Colon (tissue), 2 donors: ENCODE measurements at regions not wholly inside any gene's neighbourhood (a gene's known extent, or its start where the extent isn't known, plus 50 kb on each side); places are given as distances from the start of the nearest gene placed in this dataset.
"Not testable (repeated sequence)": the region's sequence is repeated elsewhere in the genome, so short reads cannot be mapped to it uniquely, and the experiment has no call there.

Source experiments
- FAIRE-seq: peaks from 2 replicates; lab custom pipeline; 2012; peaks lifted over from hg19 to GRCh38; lab: Jason Lieb, UNC
- donor health status: control.
- donor health status: control.

GRCh38 chr14:48709277-48709785 lies 876.8 kb downstream of the RPS29 start:
- FAIRE-seq = no peak

DNA sequence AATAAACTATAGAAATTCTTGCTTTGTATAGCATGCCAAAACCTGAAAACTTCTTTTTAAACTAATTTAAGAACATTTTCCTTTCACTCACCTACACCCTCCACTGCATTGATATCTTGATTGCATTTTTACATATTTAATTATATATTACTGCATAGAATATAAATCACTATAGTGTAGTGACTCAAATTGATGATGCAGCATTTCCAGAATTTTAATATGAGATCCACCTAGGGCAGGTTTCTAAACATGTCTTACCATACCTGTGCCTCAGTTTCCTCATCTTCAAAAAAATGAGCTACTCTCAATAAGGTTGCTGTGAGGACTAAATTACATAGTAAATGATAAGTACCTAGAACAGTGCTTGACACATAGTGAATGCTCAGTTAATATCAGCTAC lies 881.5 kb downstream of the RPS29 start:
- FAIRE-seq = no peak

GRCh38 chr14:48703728-48704467 lies 882.3 kb downstream of the RPS29 start:
- FAIRE-seq = no peak

- FAIRE-seq = not testable (repeated sequence)
Measured at GRCh38 chr14:48697362-48697761, 888.8 kb downstream of the RPS29 start.

GRCh38 chr14:48693793-48694192 lies 892.4 kb downstream of the RPS29 start:
- no peak for FAIRE-seq

DNA sequence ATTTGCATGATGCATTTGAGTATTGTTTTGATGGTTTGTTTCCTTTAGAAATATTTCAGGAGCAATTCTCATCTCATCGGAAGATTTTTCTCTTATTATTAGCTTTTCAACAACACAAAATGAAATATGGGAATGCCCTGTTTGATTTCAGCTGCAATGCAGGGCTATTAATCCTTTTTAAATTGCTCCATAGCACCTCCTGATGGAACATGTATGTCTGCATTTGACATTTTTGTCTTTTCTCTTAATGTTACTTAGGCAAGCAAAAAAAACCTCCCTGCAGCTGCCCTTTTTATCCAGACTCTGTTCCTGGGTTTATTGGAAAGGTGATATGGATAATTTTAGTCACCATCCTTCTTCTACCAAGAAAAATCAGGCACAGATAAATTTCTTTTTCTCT lies 895.8 kb downstream of the RPS29 start:
- no peak for FAIRE-seq

GRCh38 chr14:48686650-48687049 lies 899.5 kb downstream of the RPS29 start:
- FAIRE-seq = no peak

DNA sequence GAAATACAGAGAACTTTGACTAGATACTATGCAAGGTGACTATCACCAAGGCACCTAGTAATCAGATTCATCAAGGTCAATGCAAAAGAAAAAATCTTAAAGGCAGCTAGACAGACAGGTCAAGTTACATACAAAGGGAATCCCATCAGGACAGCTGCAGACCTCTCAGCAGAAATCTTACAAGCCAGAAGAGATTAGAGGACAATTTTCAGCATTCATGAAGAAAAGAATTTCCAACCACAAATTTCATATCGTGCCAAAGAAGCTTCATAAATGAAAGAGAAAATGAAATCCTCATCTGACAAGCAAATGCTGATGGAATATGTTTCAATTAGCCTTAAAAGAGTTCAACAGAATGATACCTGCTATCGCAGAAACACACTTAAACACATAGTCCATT lies 913.7 kb downstream of the RPS29 start:
- no peak for FAIRE-seq

- no peak for FAIRE-seq
Measured at GRCh38 chr14:48670939-48671338, 915.2 kb downstream of the RPS29 start.

DNA sequence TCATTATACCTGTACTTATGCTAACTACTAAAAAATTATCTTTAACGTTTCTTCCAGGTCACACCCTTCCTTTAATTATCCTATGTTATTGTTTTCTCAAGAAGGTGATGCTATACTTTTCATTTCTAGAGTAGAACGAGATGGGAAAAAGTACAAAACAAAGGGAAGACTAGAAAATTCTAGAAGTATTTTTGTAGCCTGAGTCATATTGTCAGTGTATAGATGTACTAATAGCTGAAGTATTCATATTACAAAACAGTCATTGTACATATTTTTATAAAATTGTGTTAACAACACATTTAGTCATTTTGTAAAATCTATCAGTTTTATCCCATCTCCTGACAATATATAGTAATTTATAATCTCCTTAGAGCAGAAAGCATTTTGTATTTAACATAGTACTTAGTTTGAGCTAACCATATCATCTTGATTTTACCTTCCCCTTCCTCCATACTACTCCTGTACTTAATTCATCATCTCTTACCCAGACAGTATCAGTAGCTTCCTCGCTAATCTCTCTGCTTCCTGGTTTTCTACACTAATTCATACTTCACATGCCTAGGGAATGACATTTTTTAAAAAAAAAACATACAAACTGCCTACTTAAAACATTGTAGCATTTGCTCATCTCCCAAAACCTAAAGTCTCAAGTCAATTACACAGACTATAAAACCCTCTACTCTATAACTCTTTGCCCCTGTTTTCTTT lies 920.9 kb downstream of the RPS29 start:
- FAIRE-seq = no peak

DNA sequence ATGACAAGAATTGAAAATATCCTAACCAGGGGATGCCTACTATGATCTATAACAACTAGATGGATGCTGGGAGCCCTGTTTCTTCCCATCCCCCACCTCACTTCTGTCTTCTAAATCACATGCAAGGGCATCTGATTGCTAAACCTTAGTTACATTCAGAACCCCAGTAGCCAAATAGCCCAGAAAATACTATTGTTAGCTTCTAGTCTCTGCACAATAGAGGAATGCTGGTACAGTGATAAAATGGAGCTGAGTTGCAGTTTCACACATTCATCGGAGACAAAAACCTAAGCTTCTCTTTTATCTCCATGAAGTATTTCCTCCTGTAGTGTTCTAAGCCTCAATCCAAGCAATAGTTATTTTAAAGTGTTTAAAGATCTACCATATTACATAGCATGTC lies 942.9 kb downstream of the RPS29 start:
- FAIRE-seq = no peak

DNA sequence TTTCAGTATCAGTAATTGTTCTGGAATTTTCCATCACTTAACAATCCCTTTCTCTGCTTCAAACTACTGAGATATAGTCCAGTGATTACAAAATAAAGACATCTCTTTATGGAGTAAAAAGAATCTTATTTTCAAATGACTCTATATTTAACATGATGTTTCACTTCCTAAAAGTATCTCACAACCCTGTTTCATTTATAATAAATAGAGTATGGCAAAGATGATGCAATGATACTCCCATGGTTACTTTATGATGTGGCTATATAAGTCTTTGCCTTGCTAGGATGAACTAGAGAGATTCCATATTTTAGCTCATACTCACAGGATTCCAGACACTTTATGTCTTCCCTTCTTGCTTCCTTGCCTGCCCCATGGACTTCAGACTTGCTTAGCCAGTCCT lies 953.5 kb upstream of the MDGA2 start:
- FAIRE-seq = no peak

DNA sequence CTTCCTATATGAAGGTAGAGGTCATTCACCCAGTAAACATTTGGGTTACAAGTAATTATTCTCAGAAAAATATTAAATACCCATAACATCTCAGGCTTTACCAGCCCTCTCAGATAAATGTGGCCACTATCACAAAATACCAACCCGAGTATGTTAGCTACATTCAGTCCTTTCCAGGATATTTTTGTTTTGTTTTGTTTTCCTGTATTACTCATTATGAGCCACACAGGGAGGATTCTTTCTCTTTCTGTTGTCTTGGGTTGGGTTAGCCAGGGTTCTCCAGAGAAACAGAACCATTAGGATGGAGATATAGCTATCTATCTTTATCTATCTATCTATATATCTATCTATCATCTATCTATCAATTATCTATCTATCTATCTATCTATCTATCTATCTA lies 947.6 kb upstream of the MDGA2 start:
- no peak for FAIRE-seq

- FAIRE-seq = no peak
Measured at GRCh38 chr14:48618057-48618456, 942.7 kb upstream of the MDGA2 start.

DNA sequence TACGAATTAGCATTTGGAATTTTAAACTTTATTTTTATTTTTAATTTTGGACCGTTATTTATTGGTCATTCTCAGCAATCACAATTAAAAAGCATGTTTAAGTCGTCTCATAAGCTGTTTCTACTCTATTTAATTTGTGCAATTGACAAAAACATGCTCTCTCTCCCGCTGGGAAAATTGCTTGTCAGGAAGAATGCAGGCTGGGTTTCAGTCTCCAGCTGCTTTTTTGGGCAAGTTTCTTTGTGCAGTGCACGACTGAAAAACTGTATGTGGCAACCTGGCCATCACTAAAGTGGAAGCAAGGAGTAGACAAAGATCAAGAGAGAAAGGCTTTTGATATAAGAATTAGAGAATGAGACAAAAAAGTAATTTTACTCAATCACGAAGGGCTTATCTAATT lies 941.5 kb upstream of the MDGA2 start:
- FAIRE-seq = no peak

- FAIRE-seq = no peak
Measured at GRCh38 chr14:48615618-48616017, 940.2 kb upstream of the MDGA2 start.

- no peak for FAIRE-seq
Measured at GRCh38 chr14:48614003-48614402, 938.6 kb upstream of the MDGA2 start.

GRCh38 chr14:48606960-48607359 lies 931.6 kb upstream of the MDGA2 start:
- not testable (repeated sequence) for FAIRE-seq

GRCh38 chr14:48598458-48598857 lies 923.1 kb upstream of the MDGA2 start:
- no peak for FAIRE-seq

- no peak for FAIRE-seq
Measured at GRCh38 chr14:48586099-48586498, 910.7 kb upstream of the MDGA2 start.

DNA sequence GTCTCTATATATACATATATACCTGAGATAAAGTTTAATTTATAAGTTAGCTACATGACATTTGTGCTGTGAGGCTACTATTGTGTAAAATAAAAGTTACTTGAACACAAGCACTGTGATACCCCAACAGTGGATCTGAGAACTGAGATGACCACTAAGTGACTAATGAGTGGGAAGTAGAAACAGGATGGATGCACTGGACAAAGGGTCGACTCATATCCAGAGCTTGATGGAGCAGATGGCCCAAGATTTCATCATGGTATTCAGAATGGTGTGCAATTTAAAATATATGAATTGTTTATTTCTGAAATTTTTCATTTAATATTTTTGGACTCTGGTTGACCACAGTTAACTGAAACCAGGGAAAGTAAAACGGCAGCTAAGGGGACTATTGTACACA lies 908.6 kb upstream of the MDGA2 start:
- FAIRE-seq = no peak

GRCh38 chr14:48582938-48583337 lies 907.5 kb upstream of the MDGA2 start:
- no peak for FAIRE-seq

DNA sequence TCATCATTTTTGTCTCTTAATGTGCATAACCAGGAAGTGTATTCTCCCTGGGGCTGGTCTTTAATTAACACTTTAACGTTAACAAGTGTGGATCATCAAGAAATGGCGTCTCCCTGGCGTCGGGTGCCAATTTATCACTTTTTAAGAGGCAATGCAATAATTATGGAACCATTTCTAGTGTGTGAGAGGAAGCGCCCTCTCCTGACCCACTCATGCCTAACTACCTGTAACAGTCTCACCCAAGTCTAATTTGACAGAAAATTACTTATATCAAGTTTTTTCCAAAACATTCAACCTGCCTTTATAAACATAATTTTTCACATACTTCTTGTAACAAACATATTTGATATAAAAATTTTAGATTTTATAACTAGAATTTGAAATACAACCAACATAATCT lies 905.3 kb upstream of the MDGA2 start:
- FAIRE-seq = no peak

GRCh38 chr14:48575772-48576171 lies 900.4 kb upstream of the MDGA2 start:
- no peak for FAIRE-seq
